ENCODE measurements at regions not wholly inside any gene's neighbourhood (a gene's known extent, or its start where the extent isn't known, plus 50 kb on each side); places are given as distances from the start of the nearest gene placed in this dataset.

DNA sequence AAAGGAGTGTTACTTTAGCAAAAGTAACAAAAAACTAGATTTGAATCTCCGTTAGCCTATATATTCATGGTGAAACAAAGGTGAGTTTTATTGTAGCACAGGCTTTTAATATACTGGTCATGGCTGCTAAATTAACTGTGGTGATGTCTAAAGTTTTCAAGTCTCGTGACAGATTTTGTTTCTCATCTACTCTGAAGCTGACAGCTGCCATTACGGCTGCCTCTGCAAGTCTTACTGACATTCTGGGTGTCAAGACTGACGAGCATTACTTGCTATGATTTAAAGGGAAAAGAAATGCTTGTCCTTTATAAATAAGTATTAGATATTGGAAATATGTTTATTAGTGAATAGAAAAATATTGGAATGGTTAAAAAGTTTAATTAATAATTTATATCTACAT lies 207.7 kb downstream of the DSEL start:
- TF ChIP-seq TCF7L2 (IDR thresholded peaks at IDR 0.05; ENCODE audit: borderline replicate concordance, low read depth, low read length) = no peak
- TF ChIP-seq, protein P1, sequence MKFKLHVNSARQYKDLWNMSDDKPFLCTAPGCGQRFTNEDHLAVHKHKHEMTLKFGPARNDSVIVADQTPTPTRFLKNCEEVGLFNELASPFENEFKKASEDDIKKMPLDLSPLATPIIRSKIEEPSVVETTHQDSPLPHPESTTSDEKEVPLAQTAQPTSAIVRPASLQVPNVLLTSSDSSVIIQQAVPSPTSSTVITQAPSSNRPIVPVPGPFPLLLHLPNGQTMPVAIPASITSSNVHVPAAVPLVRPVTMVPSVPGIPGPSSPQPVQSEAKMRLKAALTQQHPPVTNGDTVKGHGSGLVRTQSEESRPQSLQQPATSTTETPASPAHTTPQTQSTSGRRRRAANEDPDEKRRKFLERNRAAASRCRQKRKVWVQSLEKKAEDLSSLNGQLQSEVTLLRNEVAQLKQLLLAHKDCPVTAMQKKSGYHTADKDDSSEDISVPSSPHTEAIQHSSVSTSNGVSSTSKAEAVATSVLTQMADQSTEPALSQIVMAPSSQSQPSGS (tag by site-specific recombination; IDR thresholded peaks at IDR 0.05; ENCODE audit: low read depth) = no peak
- TF ChIP-seq ZNF549 (tag by site-specific recombination; IDR thresholded peaks at IDR 0.05) = no peak
- TF ChIP-seq, protein P2, sequence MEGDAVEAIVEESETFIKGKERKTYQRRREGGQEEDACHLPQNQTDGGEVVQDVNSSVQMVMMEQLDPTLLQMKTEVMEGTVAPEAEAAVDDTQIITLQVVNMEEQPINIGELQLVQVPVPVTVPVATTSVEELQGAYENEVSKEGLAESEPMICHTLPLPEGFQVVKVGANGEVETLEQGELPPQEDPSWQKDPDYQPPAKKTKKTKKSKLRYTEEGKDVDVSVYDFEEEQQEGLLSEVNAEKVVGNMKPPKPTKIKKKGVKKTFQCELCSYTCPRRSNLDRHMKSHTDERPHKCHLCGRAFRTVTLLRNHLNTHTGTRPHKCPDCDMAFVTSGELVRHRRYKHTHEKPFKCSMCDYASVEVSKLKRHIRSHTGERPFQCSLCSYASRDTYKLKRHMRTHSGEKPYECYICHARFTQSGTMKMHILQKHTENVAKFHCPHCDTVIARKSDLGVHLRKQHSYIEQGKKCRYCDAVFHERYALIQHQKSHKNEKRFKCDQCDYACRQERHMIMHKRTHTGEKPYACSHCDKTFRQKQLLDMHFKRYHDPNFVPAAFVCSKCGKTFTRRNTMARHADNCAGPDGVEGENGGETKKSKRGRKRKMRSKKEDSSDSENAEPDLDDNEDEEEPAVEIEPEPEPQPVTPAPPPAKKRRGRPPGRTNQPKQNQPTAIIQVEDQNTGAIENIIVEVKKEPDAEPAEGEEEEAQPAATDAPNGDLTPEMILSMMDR (tag by site-specific recombination; IDR thresholded peaks at IDR 0.05) = no peak
- no peak for TF ChIP-seq SP2 (tag by site-specific recombination; IDR thresholded peaks at IDR 0.05)
- no peak for TF ChIP-seq ZNF274 (IDR thresholded peaks at IDR 0.05; ENCODE audit: low read length)
- no peak for TF ChIP-seq ZNF274 (tag by site-specific recombination; IDR thresholded peaks at IDR 0.05; ENCODE audit: borderline replicate concordance)
- TF ChIP-seq ZNF121 (tag by site-specific recombination; IDR thresholded peaks at IDR 0.05) = no peak
